SK-N-SH treated with all-trans-retinoic acid at 6 μM for 48 hours (cell line): ENCODE measurements at regions not wholly inside any gene's neighbourhood (a gene's known extent, or its start where the extent isn't known, plus 50 kb on each side); places are given as distances from the start of the nearest gene placed in this dataset.
"Not testable (repeated sequence)": the region's sequence is repeated elsewhere in the genome, so short reads cannot be mapped to it uniquely, and the experiment has no call there.

ENCODE experiments used
- ATAC-seq: fragments of 200-7000 bp; cut with Tn5 transposase; 3 replicates; pipeline ENCODE4 v1.9.1; 2020; ENCODE audit warnings: mild to moderate bottlenecking, moderate library complexity
- ARNTL ChIP-seq: fragments of 450-650 bp; formaldehyde crosslinking; IDR thresholded peaks from 2 replicates; pipeline ENCODE4 v1.5.0; 2020; ENCODE audit warnings: low read depth, mild to moderate bottlenecking, moderate library complexity, borderline replicate concordance
- BACH2 ChIP-seq: fragments of 250-450 bp; sonication (Bioruptor Pico); IDR thresholded peaks from 2 replicates; pipeline ENCODE4 v1.9.0; 2021; ENCODE audit warnings: mild to moderate bottlenecking, borderline replicate concordance
- CSDC2 ChIP-seq: fragments of 250-450 bp; sonication (Bioruptor Pico); IDR thresholded peaks from 2 replicates; pipeline ENCODE4 v1.5.0; 2020; ENCODE audit warnings: mild to moderate bottlenecking, moderate library complexity
- GLIS3 ChIP-seq: fragments of 250-450 bp; sonication (Bioruptor Pico); IDR thresholded peaks from 2 replicates; pipeline ENCODE4 v1.5.0; 2020; ENCODE audit warnings: mild to moderate bottlenecking, moderate library complexity
- ISL1 ChIP-seq: fragments of 250-450 bp; sonication (Bioruptor Pico); IDR thresholded peaks from 2 replicates; pipeline ENCODE4 v2.1.2; 2022; ENCODE audit warnings: mild to moderate bottlenecking, moderate library complexity
- OSR1 ChIP-seq: fragments of 250-450 bp; sonication (Bioruptor Pico); IDR thresholded peaks from 2 replicates; pipeline ENCODE4 v1.8.0; 2022; ENCODE audit warnings: moderate library complexity, mild to moderate bottlenecking, inconsistent platforms
- RARB ChIP-seq: fragments of 250-450 bp; sonication (Bioruptor Pico); IDR thresholded peaks from 2 replicates; pipeline ENCODE4 v1.8.0; 2021; ENCODE audit warnings: mild to moderate bottlenecking, moderate library complexity
- TCF4 ChIP-seq: fragments of 250-450 bp; sonication (Bioruptor Pico); IDR thresholded peaks from 2 replicates; pipeline ENCODE4 v1.8.0; 2021; ENCODE audit warnings: mild to moderate bottlenecking, moderate library complexity, borderline replicate concordance
- TOX ChIP-seq: fragments of 250-450 bp; sonication (Bioruptor Pico); IDR thresholded peaks from 2 replicates; pipeline ENCODE4 v1.8.0; 2021; ENCODE audit warnings: mild to moderate bottlenecking, moderate library complexity, borderline replicate concordance
- ZC3H10 ChIP-seq: fragments of 250-450 bp; sonication (Bioruptor Pico); IDR thresholded peaks from 2 replicates; pipeline ENCODE4 v1.5.1; 2021; ENCODE audit warnings: mild to moderate bottlenecking, moderate library complexity
- ZFP30 ChIP-seq: fragments of 450-650 bp; formaldehyde crosslinking; IDR thresholded peaks from 2 replicates; pipeline ENCODE4 v1.5.0; 2022; ENCODE audit warnings: mild to moderate bottlenecking, moderate library complexity
- ZNF565 ChIP-seq: fragments of 450-650 bp; formaldehyde crosslinking; conservative IDR thresholded peaks from 2 replicates; pipeline ENCODE4 v1.5.0; 2020; ENCODE audit warnings: low read depth, mild to moderate bottlenecking, moderate library complexity
- ZNF70 ChIP-seq: fragments of 450-650 bp; formaldehyde crosslinking; IDR thresholded peaks from 2 replicates; pipeline ENCODE4 v1.5.0; 2020; ENCODE audit warnings: mild to moderate bottlenecking, moderate library complexity
- ZNF8 ChIP-seq: fragments of 450-650 bp; formaldehyde crosslinking; IDR thresholded peaks from 2 replicates; pipeline ENCODE4 v1.5.0; 2020; ENCODE audit warnings: mild to moderate bottlenecking, moderate library complexity
- TF ChIP-seq, protein P1 (sequence below): fragments of 250-450 bp; sonication (Bioruptor Pico); IDR thresholded peaks from 2 replicates; pipeline ENCODE4 v1.8.0; 2021; ENCODE audit warnings: low read depth, mild to moderate bottlenecking, moderate library complexity, borderline replicate concordance
- TF ChIP-seq, protein P2 (sequence below): fragments of 250-450 bp; sonication (Bioruptor Pico); IDR thresholded peaks from 2 replicates; pipeline ENCODE4 v1.5.0; 2020; ENCODE audit warnings: mild to moderate bottlenecking, moderate library complexity
- TF ChIP-seq, protein P3 (sequence below): fragments of 250-450 bp; sonication (Bioruptor Pico); IDR thresholded peaks from 2 replicates; pipeline ENCODE4 v1.5.1; 2021; ENCODE audit warnings: mild to moderate bottlenecking, moderate library complexity
- TF ChIP-seq, protein P4 (sequence below): fragments of 250-450 bp; sonication (Bioruptor Pico); IDR thresholded peaks from 2 replicates; pipeline ENCODE4 v1.8.0; 2020; ENCODE audit warnings: mild to moderate bottlenecking, moderate library complexity, borderline replicate concordance

DNA sequence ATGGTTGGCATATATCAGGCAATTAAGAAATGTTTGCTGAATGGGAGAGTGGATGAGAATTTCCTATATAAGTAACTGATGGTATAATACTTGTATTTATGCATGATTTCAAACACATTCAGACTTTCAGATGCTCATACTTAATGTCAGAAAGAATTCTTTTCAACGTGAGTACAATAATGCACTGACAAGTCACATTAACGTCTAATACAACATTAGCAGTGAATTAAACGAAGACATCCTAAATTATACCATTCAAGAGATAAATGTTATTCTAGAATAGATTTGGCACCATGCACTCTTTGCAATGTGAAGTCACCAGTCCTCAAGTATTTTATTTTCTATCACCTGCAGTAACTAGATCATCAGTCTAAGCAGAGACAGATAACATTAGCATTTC is 712.9 kb downstream of the TLE1 start:
- TF ChIP-seq BACH2 (no peak), ZNF8 (CRISPR knock-in tag) (no peak), ZNF70 (CRISPR knock-in tag) (no peak), ZNF565 (CRISPR knock-in tag) (no peak), TOX (no peak), CSDC2 (CRISPR knock-in tag) (no peak), RARB (CRISPR knock-in tag) (no peak), ARNTL (CRISPR knock-in tag) (no peak), GLIS3 (CRISPR knock-in tag) (no peak), TCF4 (CRISPR knock-in tag) (no peak), ZFP30 (CRISPR knock-in tag) (no peak), ZC3H10 (no peak)
- TF ChIP-seq, protein P1, sequence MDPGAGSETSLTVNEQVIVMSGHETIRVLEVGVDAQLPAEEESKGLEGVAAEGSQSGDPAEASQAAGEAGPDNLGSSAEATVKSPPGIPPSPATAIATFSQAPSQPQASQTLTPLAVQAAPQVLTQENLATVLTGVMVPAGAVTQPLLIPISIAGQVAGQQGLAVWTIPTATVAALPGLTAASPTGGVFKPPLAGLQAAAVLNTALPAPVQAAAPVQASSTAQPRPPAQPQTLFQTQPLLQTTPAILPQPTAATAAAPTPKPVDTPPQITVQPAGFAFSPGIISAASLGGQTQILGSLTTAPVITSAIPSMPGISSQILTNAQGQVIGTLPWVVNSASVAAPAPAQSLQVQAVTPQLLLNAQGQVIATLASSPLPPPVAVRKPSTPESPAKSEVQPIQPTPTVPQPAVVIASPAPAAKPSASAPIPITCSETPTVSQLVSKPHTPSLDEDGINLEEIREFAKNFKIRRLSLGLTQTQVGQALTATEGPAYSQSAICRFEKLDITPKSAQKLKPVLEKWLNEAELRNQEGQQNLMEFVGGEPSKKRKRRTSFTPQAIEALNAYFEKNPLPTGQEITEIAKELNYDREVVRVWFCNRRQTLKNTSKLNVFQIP = no peak
- TF ChIP-seq, protein P2, sequence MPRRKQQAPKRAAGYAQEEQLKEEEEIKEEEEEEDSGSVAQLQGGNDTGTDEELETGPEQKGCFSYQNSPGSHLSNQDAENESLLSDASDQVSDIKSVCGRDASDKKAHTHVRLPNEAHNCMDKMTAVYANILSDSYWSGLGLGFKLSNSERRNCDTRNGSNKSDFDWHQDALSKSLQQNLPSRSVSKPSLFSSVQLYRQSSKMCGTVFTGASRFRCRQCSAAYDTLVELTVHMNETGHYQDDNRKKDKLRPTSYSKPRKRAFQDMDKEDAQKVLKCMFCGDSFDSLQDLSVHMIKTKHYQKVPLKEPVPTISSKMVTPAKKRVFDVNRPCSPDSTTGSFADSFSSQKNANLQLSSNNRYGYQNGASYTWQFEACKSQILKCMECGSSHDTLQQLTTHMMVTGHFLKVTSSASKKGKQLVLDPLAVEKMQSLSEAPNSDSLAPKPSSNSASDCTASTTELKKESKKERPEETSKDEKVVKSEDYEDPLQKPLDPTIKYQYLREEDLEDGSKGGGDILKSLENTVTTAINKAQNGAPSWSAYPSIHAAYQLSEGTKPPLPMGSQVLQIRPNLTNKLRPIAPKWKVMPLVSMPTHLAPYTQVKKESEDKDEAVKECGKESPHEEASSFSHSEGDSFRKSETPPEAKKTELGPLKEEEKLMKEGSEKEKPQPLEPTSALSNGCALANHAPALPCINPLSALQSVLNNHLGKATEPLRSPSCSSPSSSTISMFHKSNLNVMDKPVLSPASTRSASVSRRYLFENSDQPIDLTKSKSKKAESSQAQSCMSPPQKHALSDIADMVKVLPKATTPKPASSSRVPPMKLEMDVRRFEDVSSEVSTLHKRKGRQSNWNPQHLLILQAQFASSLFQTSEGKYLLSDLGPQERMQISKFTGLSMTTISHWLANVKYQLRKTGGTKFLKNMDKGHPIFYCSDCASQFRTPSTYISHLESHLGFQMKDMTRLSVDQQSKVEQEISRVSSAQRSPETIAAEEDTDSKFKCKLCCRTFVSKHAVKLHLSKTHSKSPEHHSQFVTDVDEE = no peak
- TF ChIP-seq, protein P3, sequence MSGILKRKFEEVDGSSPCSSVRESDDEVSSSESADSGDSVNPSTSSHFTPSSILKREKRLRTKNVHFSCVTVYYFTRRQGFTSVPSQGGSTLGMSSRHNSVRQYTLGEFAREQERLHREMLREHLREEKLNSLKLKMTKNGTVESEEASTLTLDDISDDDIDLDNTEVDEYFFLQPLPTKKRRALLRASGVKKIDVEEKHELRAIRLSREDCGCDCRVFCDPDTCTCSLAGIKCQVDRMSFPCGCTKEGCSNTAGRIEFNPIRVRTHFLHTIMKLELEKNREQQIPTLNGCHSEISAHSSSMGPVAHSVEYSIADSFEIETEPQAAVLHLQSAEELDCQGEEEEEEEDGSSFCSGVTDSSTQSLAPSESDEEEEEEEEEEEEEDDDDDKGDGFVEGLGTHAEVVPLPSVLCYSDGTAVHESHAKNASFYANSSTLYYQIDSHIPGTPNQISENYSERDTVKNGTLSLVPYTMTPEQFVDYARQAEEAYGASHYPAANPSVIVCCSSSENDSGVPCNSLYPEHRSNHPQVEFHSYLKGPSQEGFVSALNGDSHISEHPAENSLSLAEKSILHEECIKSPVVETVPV (CRISPR knock-in tag) = no peak
- TF ChIP-seq, protein P4, sequence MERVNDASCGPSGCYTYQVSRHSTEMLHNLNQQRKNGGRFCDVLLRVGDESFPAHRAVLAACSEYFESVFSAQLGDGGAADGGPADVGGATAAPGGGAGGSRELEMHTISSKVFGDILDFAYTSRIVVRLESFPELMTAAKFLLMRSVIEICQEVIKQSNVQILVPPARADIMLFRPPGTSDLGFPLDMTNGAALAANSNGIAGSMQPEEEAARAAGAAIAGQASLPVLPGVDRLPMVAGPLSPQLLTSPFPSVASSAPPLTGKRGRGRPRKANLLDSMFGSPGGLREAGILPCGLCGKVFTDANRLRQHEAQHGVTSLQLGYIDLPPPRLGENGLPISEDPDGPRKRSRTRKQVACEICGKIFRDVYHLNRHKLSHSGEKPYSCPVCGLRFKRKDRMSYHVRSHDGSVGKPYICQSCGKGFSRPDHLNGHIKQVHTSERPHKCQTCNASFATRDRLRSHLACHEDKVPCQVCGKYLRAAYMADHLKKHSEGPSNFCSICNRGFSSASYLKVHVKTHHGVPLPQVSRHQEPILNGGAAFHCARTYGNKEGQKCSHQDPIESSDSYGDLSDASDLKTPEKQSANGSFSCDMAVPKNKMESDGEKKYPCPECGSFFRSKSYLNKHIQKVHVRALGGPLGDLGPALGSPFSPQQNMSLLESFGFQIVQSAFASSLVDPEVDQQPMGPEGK (CRISPR knock-in tag) = no peak
- TF ChIP-seq, all 23 proteins: peak for 0
- no peak for ATAC-seq

DNA sequence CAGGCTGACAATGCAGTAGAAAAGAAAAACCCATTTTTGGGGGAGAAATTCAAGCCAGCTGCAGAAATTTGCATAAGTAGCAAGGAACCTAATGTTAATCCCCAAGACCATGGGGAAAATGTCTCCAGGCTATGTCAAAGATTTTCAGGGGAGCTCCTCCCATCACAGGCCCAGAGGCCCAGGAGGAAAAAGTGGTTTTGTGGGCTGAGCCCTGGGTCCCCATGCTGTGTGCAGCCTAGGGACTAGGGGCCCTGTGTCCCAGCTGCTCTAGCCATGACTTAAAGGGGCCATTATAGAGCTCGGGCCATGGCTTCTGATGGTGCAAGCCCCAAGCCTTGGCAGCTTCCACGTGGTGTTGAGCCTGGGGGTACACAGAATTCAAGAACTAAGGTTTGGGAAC is 719.0 kb downstream of the TLE1 start:
- ATAC-seq = not testable (repeated sequence)

DNA sequence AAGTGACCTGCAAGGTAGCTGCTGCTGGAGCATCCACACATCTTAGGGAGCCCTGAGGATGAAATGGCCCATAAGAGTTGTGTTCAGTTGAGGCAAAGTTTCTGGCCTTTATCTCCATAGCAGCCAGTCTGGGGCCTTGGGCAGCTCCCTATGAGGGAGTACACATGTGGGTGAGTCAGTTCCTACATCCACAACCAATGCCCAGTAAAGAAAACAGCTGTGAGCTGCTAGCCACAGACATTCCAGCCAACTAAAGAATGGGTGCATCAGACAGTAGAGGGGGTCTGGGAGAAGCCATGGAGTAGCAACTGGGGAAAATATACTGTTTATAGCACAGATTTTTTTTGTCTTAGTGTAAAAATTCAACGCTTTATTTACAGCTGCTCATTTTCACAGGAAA is 720.7 kb downstream of the TLE1 start:
- TF ChIP-seq ZNF8 (CRISPR knock-in tag) (no peak), ISL1 (no peak), OSR1 (CRISPR knock-in tag) (no peak), ZFP30 (CRISPR knock-in tag) (no peak), TCF4 (CRISPR knock-in tag) (no peak), RARB (CRISPR knock-in tag) (no peak)
- TF ChIP-seq, protein P2 = no peak
- TF ChIP-seq, protein P3 (CRISPR knock-in tag) = no peak
- no peak for ATAC-seq
